ENCODE measurements at regions not wholly inside any gene's neighbourhood (a gene's known extent, or its start where the extent isn't known, plus 50 kb on each side); places are given as distances from the start of the nearest gene placed in this dataset.

DNA sequence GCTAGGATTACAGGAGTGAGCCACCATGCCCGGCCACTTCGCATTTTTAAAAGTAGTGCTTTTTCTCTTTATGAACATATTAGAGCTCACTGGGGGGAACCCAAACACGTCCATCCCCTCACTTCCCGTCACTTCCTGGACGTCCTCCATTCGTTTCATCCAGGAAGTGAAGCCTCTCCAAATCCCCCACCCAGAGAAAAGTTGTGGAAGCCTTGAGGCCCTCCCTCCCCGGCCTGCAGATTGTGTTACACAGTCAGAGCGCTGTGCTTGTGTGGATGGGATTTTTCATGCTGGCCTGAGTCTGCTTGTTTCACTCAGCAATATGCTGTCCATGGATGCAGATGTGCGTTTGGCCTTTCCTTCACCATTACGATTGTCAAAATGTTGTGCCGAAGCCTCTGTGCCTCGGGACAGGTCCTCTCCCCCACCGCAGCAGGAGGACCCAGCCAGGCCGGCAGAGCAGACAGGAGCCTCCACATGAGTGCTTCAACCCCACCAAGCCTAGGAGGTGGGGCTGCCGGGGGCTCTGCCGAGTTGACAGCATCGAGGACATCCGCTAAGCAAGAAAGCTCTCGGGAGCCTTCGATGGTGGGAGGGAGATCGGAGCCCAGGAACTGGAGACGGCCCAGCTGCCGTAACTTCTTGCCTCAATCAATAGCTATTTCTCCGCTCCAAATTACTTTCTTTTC, 121.6 kb upstream of the PPP1R26 start:
- TF ChIP-seq CTCF (IDR thresholded peaks at IDR 0.05; ENCODE audit: insufficient read depth, low read length, poor library complexity, severe bottlenecking) (no peak), EZH2phosphoT487 (conservative IDR thresholded peaks at IDR 0.05; ENCODE audit: low read length) (no peak)
- no peak overlapping the region for H3K27ac ChIP-seq (ENCODE audit: low read depth, low read length)
- no peaks in the 10 kb centered on the region for H3K9me2 ChIP-seq (replicated peaks; ENCODE audit: insufficient read depth, low read length)

DNA sequence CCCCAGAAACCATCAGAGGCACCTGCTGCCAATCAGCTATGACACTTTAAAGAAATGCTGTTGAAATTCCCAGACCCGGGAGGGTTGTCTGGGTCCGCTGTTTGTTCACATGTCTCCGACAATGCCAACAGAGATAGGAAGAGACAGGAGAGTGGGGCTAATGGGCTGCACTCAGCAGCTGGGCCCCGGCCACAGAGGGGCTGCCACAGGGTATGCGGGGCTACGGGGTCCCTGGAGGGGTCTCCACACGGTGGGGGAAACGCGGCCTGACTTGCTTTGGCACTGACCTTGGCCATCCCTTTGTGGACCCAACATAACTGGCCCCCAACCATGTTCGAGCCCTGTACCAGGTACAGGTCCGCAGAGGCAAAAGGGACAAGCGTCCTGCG, 121.0 kb upstream of the PPP1R26 start:
- H3K9ac ChIP-seq (ENCODE audit: low read length): no peak overlapping the region
- H3K36me3 ChIP-seq (ENCODE audit: low read length): no peaks in the 10 kb centered on the region
- H3K9me2 ChIP-seq (replicated peaks; ENCODE audit: insufficient read depth, low read length): no peaks in the 10 kb centered on the region
- H3K9me3 ChIP-seq (ENCODE audit: insufficient read depth, low read length): no peaks in the 10 kb centered on the region
- H3K4me2 ChIP-seq (ENCODE audit: low read depth, low read length, poor library complexity, severe bottlenecking): no peak overlapping the region
- H3K79me2 ChIP-seq (ENCODE audit: insufficient read depth, low read length): no peaks in the 10 kb centered on the region
- no peaks in the 10 kb centered on the region for H3F3A ChIP-seq (ENCODE audit: insufficient read depth)
- H3K27ac ChIP-seq (ENCODE audit: low read depth, low read length): no peak overlapping the region
- H2AFZ ChIP-seq (ENCODE audit: low read depth, low read length, severe bottlenecking): no peak overlapping the region
- H4K20me1 ChIP-seq (ENCODE audit: low read depth, low read length): no peaks in the 10 kb centered on the region
- no peak for TF ChIP-seq EZH2phosphoT487 (conservative IDR thresholded peaks at IDR 0.05; ENCODE audit: low read length)
- no peak for TF ChIP-seq CTCF (IDR thresholded peaks at IDR 0.05; ENCODE audit: insufficient read depth, low read length, poor library complexity, severe bottlenecking)
- H3K4me3 ChIP-seq (ENCODE audit: insufficient read depth, low read length, poor library complexity, severe bottlenecking): no peak overlapping the region
- no peaks in the 10 kb centered on the region for H3K27me3 ChIP-seq (ENCODE audit: low read length)

More for the DNA sequence above, 121.6 kb upstream of the PPP1R26 start:
- no peak overlapping the region for H3K4me2 ChIP-seq (ENCODE audit: low read depth, low read length, poor library complexity, severe bottlenecking)
- H3F3A ChIP-seq (ENCODE audit: insufficient read depth): no peaks in the 10 kb centered on the region
- no peak overlapping the region for H2AFZ ChIP-seq (ENCODE audit: low read depth, low read length, severe bottlenecking)
- no peak overlapping the region for H3K4me3 ChIP-seq (ENCODE audit: insufficient read depth, low read length, poor library complexity, severe bottlenecking)
- no peaks in the 10 kb centered on the region for H3K79me2 ChIP-seq (ENCODE audit: insufficient read depth, low read length)
- no peaks in the 10 kb centered on the region for H4K20me1 ChIP-seq (ENCODE audit: low read depth, low read length)
- no peak overlapping the region for H3K9ac ChIP-seq (ENCODE audit: low read length)
- no peaks in the 10 kb centered on the region for H3K27me3 ChIP-seq (ENCODE audit: low read length)
- H3K36me3 ChIP-seq (ENCODE audit: low read length): no peaks in the 10 kb centered on the region
- H3K9me3 ChIP-seq (ENCODE audit: insufficient read depth, low read length): no peaks in the 10 kb centered on the region

DNA sequence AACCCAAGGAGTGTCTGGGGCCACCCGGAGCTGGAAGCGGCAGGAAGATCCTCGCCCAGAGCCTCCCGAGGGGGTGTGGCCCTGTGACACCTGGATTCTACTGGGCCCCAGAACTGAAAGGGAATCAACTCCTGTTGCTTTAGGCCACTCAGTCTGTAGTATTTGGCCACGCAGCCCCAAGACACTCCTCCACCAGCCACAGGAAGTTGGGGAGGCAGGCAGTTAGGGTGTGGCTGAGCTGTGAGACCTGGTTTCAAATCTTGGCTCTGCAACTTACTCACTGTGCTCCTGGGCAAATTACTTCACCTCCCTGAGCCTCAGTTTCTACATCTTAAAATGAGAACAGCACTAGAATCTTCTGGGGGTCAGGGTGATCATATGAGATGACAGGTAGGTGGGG, 119.8 kb upstream of the PPP1R26 start:
- Histone ChIP-seq H3K4me3 (ENCODE audit: insufficient read depth, low read length, poor library complexity, severe bottlenecking) (no peak overlapping the region), H3K27ac (ENCODE audit: low read depth, low read length) (no peak overlapping the region), H3K9ac (ENCODE audit: low read length) (no peak overlapping the region), H3K4me2 (ENCODE audit: low read depth, low read length, poor library complexity, severe bottlenecking) (no peak overlapping the region), H2AFZ (ENCODE audit: low read depth, low read length, severe bottlenecking) (no peak overlapping the region), H3K79me2 (ENCODE audit: insufficient read depth, low read length) (no peaks in the 10 kb centered on the region), H3K36me3 (ENCODE audit: low read length) (no peaks in the 10 kb centered on the region), H3K27me3 (ENCODE audit: low read length) (no peaks in the 10 kb centered on the region), H3K9me3 (ENCODE audit: insufficient read depth, low read length) (no peaks in the 10 kb centered on the region), H3F3A (ENCODE audit: insufficient read depth) (no peaks in the 10 kb centered on the region), H3K9me2 (replicated peaks; ENCODE audit: insufficient read depth, low read length) (no peaks in the 10 kb centered on the region), H4K20me1 (ENCODE audit: low read depth, low read length) (no peaks in the 10 kb centered on the region)
- TF ChIP-seq CTCF (IDR thresholded peaks at IDR 0.05; ENCODE audit: insufficient read depth, low read length, poor library complexity, severe bottlenecking) (no peak), EZH2phosphoT487 (conservative IDR thresholded peaks at IDR 0.05; ENCODE audit: low read length) (no peak)
